IPS-NIHi7 (cell line): ENCODE measurements at regions not wholly inside any gene's neighbourhood (a gene's known extent, or its start where the extent isn't known, plus 50 kb on each side); places are given as distances from the start of the nearest gene placed in this dataset.

ENCODE experiments used
- DNase-seq: peaks from one replicate; pipeline ENCODE4 v3.0.0; 2012; ENCODE audit warnings: mixed read lengths; ENCODE audit errors: extremely low spot score

GRCh38 chr4:108400309-108400708, 220.1 kb upstream of the RPL34 start:
- DNase-seq = no peak

- DNase-seq = no peak
Observed at GRCh38 chr4:108399610-108400265, 220.6 kb upstream of the RPL34 start.

- DNase-seq = no peak
Observed at GRCh38 chr4:108398836-108399235, 221.5 kb upstream of the RPL34 start.

GRCh38 chr4:108398316-108398715, 222.1 kb upstream of the RPL34 start:
- no peak for DNase-seq

- no peak for DNase-seq
Observed at GRCh38 chr4:108397850-108398249, 222.5 kb upstream of the RPL34 start.

GRCh38 chr4:108396900-108397497, 223.4 kb upstream of the RPL34 start:
- no peak for DNase-seq

GRCh38 chr4:108395786-108396185, 224.6 kb upstream of the RPL34 start:
- no peak for DNase-seq

- no peak for DNase-seq
Observed at GRCh38 chr4:108393890-108394472, 225.2 kb upstream of the LEF1 start.

GRCh38 chr4:108391701-108392455, 223.1 kb upstream of the LEF1 start:
- no peak for DNase-seq

- DNase-seq = no peak
Observed at GRCh38 chr4:108385076-108385475, 216.3 kb upstream of the LEF1 start.

GRCh38 chr4:108384544-108384943, 215.8 kb upstream of the LEF1 start:
- no peak for DNase-seq

- no peak for DNase-seq
Observed at GRCh38 chr4:108383157-108383556, 214.4 kb upstream of the LEF1 start.

- no peak for DNase-seq
Observed at GRCh38 chr4:108382751-108383150, 214.0 kb upstream of the LEF1 start.

GRCh38 chr4:108378164-108378563, 209.4 kb upstream of the LEF1 start:
- no peak for DNase-seq

- DNase-seq = no peak
Observed at GRCh38 chr4:108377021-108377420, 208.3 kb upstream of the LEF1 start.

- no peak for DNase-seq
Observed at GRCh38 chr4:108375434-108375833, 206.7 kb upstream of the LEF1 start.

- DNase-seq = no peak
Observed at GRCh38 chr4:108372681-108373080, 203.9 kb upstream of the LEF1 start.

GRCh38 chr4:108371282-108371681, 202.6 kb upstream of the LEF1 start:
- no peak for DNase-seq

GRCh38 chr4:108370291-108371141, 201.8 kb upstream of the LEF1 start:
- DNase-seq = no peak

- DNase-seq = no peak
Observed at GRCh38 chr4:108369035-108369655, 200.4 kb upstream of the LEF1 start.

GRCh38 chr4:108367751-108368150, 199.0 kb upstream of the LEF1 start:
- no peak for DNase-seq
